OCI-LY7 (cell line): ENCODE measurements at regions not wholly inside any gene's neighbourhood (a gene's known extent, or its start where the extent isn't known, plus 50 kb on each side); places are given as distances from the start of the nearest gene placed in this dataset.

Experiments used
- BruUV-seq: library from RNA; stranded (reverse); fragments of 400-500 nt; replicated peaks from 2 replicates; lab custom pipeline; 2021; lab: Mats Ljungman, UMichigan
- CTCF ChIA-PET: fragments of 300-600 bp; sonication (Branson Sonifier 250); formaldehyde crosslinking; loops from one replicate; lab custom pipeline; 2022; ENCODE audit warnings: antibody characterized with exemption; ENCODE audit not compliant: unreplicated experiment; lab: Charles Lee
- POLR2A ChIA-PET: fragments of 300-600 bp; sonication (Branson Sonifier 250); formaldehyde crosslinking; loops from one replicate; lab custom pipeline; 2022; ENCODE audit warnings: antibody characterized with exemption; lab: Charles Lee
- DNase-seq: peaks from one replicate; pipeline ENCODE4 v3.0.0-alpha.2; 2015; ENCODE audit warnings: low spot score
- H2AFZ ChIP-seq: fragments of 200-600 bp; sonication (generic), shearing (Covaris generic); 2 replicates; pipeline ENCODE4 v1.6.1; 2014; ENCODE audit warnings: mild to moderate bottlenecking, antibody characterized with exemption, low read length, moderate library complexity
- H3K27ac ChIP-seq: fragments of 200-600 bp; sonication (generic); 2 replicates; pipeline ENCODE4 v1.5.1; 2014; ENCODE audit warnings: mixed run types, low read depth, mild to moderate bottlenecking, moderate library complexity, low read length, inconsistent platforms; ENCODE audit not compliant: poor library complexity, severe bottlenecking
- H3K36me3 ChIP-seq: fragments of 200-600 bp; sonication (generic); 2 replicates; pipeline ENCODE4 v1.6.1; 2014; ENCODE audit warnings: mild to moderate bottlenecking, antibody characterized with exemption, low read length, moderate library complexity, mixed read lengths; ENCODE audit not compliant: insufficient read depth
- H3K4me1 ChIP-seq: fragments of 200-600 bp; sonication (generic); 2 replicates; pipeline ENCODE4 v1.5.1; 2014; ENCODE audit warnings: mild to moderate bottlenecking, low read length; ENCODE audit not compliant: insufficient read depth, poor library complexity, severe bottlenecking
- H3K4me2 ChIP-seq: fragments of 200-600 bp; sonication (generic); 2 replicates; pipeline ENCODE4 v1.6.1; 2014; ENCODE audit warnings: mild to moderate bottlenecking, low read length
- H3K4me3 ChIP-seq: fragments of 200-600 bp; sonication (generic); 2 replicates; pipeline ENCODE4 v1.5.1; 2014; ENCODE audit warnings: mild to moderate bottlenecking, low read depth, low read length; ENCODE audit not compliant: poor library complexity, severe bottlenecking
- H3K79me2 ChIP-seq: fragments of 200-600 bp; sonication (generic); 2 replicates; pipeline ENCODE4 v1.6.1; 2016; ENCODE audit warnings: low read depth, mild to moderate bottlenecking, low read length, moderate library complexity, mixed read lengths; ENCODE audit not compliant: insufficient read depth
- H3K9me2 ChIP-seq: fragments of 200-600 bp; sonication (generic); 2 replicates; pipeline ENCODE4 v1.6.1; 2016; ENCODE audit warnings: mild to moderate bottlenecking, low read length, mixed read lengths; ENCODE audit not compliant: insufficient read depth
- H3K9me3 ChIP-seq: fragments of 200-600 bp; sonication (generic); 2 replicates; pipeline ENCODE4 v1.6.1; 2014; ENCODE audit warnings: mild to moderate bottlenecking, mixed run types, low read length, mixed read lengths
- H4K20me1 ChIP-seq: fragments of 200-600 bp; sonication (generic); 2 replicates; pipeline ENCODE4 v1.6.1; 2014; ENCODE audit warnings: mild to moderate bottlenecking, antibody characterized with exemption, low read length, moderate library complexity, mixed read lengths; ENCODE audit not compliant: insufficient read depth
- CTCF ChIP-seq: fragments of 200-600 bp; sonication (generic); conservative IDR thresholded peaks from 2 replicates; pipeline ENCODE4 v1.5.1; 2014; ENCODE audit warnings: mild to moderate bottlenecking, antibody characterized with exemption, low read length, moderate library complexity, mixed read lengths
- EZH2phosphoT487 ChIP-seq: fragments of 200-600 bp; sonication (generic); IDR thresholded peaks from 2 replicates; pipeline ENCODE4 v1.6.1; 2018; ENCODE audit warnings: low read depth, borderline replicate concordance, mild to moderate bottlenecking, mixed run types, antibody characterized with exemption, low read length, moderate library complexity, mixed read lengths
- intact Hi-C: fragments of 100-400 bp; cut with micrococcal nuclease; formaldehyde crosslinking; loops from one replicate; pipeline ENCODE4 v1.10.0; 2022; ENCODE audit not compliant: unreplicated experiment

GRCh38 chr14:97315790-97316189, 518.6 kb downstream of the VRK1 start:
- DNase-seq = no peak
- CTCF ChIA-PET = no interaction called here
- H3K4me1 ChIP-seq = no peaks in the 10 kb centered on the region
- H3K79me2 ChIP-seq = no peaks in the 10 kb centered on the region
- no peaks in the 10 kb centered on the region for H3K36me3 ChIP-seq
- no peaks in the 10 kb centered on the region for H4K20me1 ChIP-seq
- POLR2A ChIA-PET = no interaction called here
- H2AFZ ChIP-seq = no peak overlapping the region
- H3K9me2 ChIP-seq = no peaks in the 10 kb centered on the region
- no peaks in the 10 kb centered on the region for H3K9me3 ChIP-seq
- no TSS peak for BruUV-seq
- intact Hi-C loops = no loop called here
- H3K27ac ChIP-seq = no peak overlapping the region
- no peak overlapping the region for H3K4me3 ChIP-seq
- no peak overlapping the region for H3K4me2 ChIP-seq
- TF ChIP-seq CTCF (no peak), EZH2phosphoT487 (no peak)

- no peaks in the 10 kb centered on the region for H3K4me1 ChIP-seq
- no peak for DNase-seq
- CTCF ChIA-PET = no interaction called here
- no TSS peak for BruUV-seq
- no peak for TF ChIP-seq CTCF
- TF ChIP-seq EZH2phosphoT487 = no peak
- H3K9me3 ChIP-seq = no peaks in the 10 kb centered on the region
- no peak overlapping the region for H3K4me3 ChIP-seq
- intact Hi-C loops = no loop called here
- POLR2A ChIA-PET = no interaction called here
- H3K27ac ChIP-seq = no peak overlapping the region
- no peaks in the 10 kb centered on the region for H3K79me2 ChIP-seq
- no peak overlapping the region for H3K4me2 ChIP-seq
- no peak overlapping the region for H2AFZ ChIP-seq
- H4K20me1 ChIP-seq = no peaks in the 10 kb centered on the region
- H3K9me2 ChIP-seq = no peaks in the 10 kb centered on the region
- no peaks in the 10 kb centered on the region for H3K36me3 ChIP-seq
Measured at GRCh38 chr14:97318380-97318779, 521.2 kb downstream of the VRK1 start.

GRCh38 chr14:97319691-97320090, 522.5 kb downstream of the VRK1 start:
- TF ChIP-seq EZH2phosphoT487 (no peak), CTCF (no peak)
- Histone ChIP-seq H4K20me1 (no peaks in the 10 kb centered on the region), H3K27ac (no peak overlapping the region), H3K4me1 (no peaks in the 10 kb centered on the region), H3K9me3 (no peaks in the 10 kb centered on the region), H2AFZ (no peak overlapping the region), H3K9me2 (no peaks in the 10 kb centered on the region), H3K79me2 (no peaks in the 10 kb centered on the region), H3K36me3 (no peaks in the 10 kb centered on the region), H3K4me2 (no peak overlapping the region), H3K4me3 (no peak overlapping the region)
- ChIA-PET CTCF (no interaction called here), POLR2A (interaction anchor here (0.5 to 0.7 kb wide), 3 partner anchors 1151 to 1853 kb away, joined by 3 to 4 read pairs (median 4); no protein-coding TSS in a partner anchor)
- DNase-seq = no peak
- BruUV-seq = no TSS peak
- intact Hi-C loops = no loop called here
